NCI-H1105 (cell line): ENCODE measurements at regions not wholly inside any gene's neighbourhood (a gene's known extent, or its start where the extent isn't known, plus 50 kb on each side); places are given as distances from the start of the nearest gene placed in this dataset.
"Not testable (repeated sequence)": the region's sequence is repeated elsewhere in the genome, so short reads cannot be mapped to it uniquely, and the experiment has no call there.

Experiments used
- DNase-seq: peaks from one replicate; lab custom pipeline; 2025; lab: John Stamatoyannopoulos, UW

DNA sequence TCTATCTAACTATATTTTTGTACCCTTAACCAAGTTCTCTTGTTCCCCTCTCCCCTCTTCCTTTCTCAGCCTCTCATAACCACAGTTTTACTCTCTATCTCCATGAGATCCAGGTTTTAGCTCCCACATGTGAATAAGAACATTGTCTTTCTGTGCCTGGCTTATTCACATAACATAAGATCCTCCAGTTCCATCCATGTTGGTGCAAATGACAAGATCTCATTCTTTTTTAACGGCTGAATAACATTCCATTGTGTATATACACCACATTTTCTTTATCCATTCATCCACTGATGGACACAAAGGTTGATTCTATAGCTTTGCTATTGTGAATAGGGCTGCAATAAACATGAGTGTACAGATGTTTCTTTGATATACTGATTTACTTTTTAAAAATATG is 83.9 kb upstream of the TMEM178A start:
- DNase-seq, result no peak

DNA sequence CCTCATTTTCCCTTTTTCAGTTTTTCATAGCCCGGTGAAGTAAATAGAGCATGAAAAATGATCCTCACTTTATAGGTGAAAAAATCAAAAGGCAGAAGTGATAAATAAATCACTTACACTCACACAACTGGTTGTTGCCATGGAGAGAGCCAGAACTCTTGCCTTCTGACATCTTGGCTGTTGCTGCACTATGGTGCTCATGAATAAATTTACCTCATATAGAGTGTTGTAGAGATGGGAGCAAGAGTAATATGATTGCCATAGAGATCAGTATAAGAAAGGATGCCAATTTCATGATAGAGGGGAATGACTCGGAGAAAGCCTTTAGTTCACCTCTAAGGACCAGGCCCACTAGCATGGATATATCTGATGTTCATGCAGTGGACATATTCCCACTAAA is 82.5 kb upstream of the TMEM178A start:
- no peak for DNase-seq

DNA sequence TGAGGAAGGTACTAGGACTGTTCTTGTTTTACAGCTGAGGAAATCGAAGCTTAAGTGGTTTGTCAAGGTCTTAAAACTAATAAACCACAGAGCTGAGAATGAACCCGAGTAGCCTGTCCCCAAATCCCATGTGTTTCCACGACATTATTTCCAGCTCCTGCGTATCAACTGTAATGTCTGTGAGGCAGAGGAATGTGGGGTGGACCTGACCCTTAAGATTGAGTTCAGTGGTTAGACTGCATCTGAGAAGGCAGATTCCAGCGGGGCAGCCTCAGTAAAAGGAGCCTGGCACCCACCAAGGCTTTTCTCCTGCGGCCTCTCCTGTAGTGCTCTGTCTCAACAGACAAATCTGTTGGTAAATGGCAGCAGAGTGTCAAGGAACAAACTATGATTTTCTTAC is 81.9 kb upstream of the TMEM178A start:
- no peak for DNase-seq

DNA sequence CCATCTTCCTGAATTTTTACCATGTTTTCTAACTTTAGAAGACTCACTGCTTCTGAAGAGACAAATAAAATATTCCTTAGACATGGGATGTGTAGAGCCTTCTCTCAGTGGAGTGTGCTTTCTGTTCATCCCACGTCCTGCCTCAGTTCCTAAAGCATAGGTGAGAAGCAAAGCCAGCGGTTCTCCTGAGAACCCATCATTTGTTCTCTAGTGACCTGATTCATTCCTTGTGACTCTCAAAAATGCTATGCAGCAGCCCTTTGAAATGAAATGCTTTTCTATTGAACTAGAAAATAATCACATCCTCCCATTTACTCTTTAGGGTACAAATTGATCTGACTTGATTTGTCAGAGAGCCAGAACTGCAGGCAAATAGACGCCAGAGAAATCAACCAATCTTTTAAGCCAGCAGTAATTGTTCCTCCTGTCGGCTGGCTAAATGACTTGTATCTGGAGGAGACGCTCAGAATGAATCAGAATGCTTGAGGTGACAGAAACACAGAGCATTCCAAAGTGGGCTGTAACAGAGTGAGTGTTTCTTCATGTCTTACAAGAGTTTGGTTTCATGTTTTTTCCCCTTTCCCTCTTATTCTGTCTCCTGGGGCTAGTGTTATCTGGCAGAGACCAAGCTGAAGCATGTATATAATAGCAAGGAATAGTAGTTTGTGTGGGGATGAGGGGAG is 81.3 kb upstream of the TMEM178A start:
- DNase-seq, result no peak

DNA sequence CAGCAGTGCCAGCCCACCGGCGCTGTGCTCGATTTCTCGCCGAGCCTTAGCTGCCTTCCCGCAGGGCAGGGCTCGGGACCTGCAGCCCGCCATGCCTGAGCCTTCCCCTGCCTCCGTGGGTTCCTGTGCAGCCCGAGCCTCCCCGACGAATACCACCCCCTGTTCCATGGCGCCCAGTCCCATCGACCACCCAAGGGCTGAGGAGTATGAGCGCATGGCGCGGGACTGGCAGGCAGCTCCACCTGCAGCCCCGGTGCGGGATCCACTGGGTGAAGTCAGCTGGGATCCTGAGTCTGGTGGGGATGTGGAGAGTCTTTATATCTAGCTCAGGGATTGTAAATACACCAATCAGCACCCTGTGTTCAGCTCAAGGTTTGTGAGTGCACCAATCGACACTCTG is 80.2 kb upstream of the TMEM178A start:
- DNase-seq, result not testable (repeated sequence)

DNA sequence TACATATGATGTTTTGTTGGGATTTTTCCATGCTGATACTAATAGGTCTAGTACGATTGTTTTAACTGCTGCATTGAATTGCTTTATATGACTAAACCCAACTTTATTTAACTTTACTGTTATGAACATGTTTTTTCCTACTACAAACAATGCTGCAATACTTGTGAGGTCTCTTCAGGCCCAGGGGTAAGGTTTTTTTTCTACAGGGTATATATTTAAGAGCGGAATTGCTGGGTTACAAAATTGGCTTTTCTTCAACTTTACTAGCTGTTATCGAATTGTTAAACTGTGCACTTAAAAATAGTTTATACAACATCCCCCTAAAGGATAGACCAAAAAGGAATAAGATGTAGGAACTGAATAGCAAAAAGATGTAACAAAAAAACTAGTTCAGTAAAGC is 78.5 kb upstream of the TMEM178A start:
- no peak for DNase-seq

DNA sequence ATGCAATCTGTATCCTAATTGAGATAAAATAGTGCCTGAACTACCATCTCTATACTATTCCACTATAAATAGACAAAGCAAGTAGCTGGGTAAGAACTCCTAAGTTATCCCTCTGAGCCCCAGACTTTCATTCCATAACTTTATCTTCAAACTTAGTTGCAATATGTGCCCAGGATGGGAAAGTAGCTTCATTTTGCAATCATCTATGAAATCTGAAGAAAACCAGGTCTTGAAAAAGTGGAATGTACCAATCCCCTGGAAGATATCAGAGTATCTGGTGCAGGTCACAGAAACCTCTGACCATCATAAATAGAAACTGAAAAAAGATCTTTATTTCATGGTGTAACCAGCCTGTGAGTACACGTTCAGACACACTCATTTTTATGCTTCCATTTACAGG is 78.1 kb upstream of the TMEM178A start:
- DNase-seq, result no peak

DNA sequence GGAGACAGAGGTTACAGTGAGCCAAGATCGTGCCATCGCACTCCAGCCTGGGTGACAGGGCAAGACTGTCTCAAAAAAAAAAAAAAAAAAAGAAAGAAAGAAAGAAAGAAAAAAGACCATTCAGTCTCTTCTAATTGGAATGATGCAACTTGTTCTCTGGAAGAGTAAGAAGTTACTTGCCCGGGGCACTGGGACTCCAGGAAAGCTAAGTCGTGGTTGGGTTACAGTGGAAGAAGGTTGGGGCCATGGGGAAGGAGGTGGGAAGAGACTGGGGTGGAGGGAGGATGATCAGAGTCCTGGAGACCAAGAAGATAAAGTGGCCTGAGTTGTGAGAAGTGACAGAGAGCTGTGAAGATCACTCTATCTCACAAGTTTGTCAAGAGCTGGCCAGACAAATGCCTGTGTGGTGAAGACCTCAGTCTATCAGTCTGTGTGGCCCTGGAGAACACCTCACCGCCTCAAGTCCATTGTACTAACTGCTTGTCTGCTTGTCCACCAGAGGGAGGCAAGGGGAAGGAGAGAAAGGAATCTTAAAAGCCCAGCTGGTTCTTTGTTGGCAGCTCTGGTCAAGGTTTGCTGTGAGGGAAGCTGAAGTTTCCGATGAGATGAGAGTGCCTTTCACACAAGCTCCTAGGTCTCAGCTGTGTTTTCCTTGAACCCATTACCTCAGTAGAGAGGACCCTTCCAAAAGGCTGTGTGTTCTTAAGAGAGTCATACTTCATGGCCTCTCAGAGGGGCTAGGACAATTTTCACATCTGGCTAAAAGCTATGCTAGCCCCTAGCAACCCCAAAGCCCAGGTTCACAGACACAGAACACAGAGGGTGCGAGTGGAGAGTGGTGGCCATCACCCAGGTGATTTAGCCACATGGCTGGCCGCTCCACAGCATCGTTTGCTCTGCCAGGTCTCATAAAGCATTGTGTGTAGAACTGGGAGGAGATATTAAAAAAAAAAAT is 72.0 kb upstream of the TMEM178A start:
- no peak for DNase-seq

DNA sequence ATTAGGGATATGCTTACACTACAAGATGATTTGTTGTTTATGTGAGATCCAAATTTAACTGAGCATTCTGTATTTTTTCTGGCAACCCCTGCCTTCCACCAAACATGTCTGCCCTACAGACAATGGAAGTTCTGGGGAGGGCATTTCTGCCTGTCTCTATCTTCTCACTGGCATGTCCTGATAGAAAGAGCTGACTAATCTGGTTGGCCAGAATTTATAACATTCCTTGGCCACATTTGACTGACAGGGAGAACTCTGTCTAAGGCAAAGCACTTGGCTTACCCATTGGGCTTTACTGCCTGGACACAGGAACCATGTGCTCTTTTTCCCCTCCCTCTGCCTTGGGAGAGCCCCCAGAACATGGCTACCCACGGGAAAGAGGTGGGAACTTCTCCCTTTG is 70.6 kb upstream of the TMEM178A start:
- no peak for DNase-seq

DNA sequence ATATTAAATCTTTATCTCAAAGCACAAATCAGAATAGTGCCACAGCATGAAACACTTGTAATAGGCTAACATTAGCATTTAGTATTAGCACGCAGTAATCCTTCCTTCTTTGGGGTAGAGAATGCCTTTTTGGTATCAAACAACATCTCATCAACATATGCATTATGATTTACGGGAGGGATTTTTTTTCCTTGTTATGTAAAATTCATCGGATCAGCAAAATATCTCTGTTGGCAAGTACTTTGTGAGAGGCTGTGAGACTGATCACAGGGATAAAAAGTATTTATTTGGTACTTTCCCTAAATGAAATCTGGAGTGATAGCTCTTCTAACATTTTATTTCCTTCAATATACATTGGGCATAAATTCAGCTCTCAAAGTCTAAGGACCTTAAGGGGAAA is 68.4 kb upstream of the TMEM178A start:
- DNase-seq, result no peak

DNA sequence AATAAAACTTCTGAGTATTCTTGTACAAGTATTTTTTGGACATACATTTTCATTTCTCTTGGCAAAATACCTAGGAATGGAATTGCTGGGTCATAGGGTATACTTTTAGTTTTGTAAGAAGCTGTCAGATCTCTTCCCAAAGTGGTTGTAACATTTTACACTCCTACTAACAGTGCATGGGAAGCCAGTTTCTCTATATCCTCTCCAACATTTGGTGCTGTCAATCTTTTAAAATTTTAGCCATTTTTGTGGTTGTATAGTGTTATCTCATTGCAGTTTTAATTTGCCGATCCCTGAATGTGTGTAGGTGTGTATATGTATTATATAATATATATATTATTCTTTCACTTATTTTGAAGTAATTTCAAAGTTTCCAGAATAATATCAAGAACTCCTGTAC is 63.1 kb upstream of the TMEM178A start:
- DNase-seq, result no peak

DNA sequence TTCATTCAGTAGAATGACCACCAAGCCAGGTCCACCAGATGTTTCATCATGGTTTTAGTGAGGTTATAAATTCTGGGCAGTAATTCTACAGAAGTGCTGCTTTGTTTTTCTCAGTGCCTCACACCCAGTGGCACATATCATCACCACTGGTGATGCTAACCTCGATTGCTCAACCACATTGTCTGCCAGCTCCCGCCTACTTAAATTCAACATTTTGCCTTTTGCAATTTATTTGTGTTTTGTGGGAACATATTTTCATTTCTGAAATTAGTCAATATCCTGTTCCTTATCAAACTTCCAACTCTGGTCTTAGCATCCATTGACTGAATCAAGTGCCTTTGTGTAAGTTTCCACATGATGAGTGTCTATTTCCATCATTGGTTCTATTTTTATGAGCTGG is 62.3 kb upstream of the TMEM178A start:
- DNase-seq, result no peak

DNA sequence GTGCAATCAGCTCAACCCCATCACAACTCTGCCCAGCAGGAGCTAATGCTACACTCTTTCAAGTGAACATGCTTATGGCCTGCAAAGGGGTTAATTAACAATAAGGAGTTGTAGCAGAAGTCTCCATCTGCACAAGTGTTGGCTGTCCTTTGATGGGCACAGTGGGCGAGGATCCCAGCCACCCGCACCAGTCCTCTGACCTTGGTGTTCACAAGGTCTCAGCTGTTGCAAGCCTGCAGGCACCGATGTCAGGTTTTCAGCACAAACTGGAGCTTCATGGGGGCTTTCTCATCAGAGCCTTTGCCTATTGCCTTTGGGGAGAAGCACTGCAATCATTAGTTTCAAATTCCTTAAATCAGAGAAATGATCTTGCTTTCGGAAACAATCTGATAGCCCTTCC is 60.9 kb upstream of the TMEM178A start:
- DNase-seq, result no peak

DNA sequence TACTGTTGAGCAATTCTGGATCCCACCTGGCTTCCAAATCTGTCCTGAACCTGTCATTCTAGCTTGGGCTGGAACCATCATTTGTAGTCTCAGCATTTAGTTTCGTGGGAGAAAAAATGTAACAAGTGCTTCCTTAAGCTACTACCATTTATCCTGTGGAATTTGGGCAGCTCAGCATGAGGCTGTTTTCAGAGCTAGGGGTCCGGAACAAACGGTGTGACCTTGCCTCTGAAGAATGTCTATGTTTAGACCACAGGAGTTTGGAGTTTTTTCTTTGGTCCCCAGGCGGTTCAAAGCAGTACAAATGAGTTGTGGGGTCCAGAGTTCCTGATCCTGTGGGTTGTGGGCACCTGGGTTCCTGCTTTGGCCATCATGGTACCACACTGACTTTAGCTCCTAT is 59.1 kb upstream of the TMEM178A start:
- DNase-seq, result no peak

DNA sequence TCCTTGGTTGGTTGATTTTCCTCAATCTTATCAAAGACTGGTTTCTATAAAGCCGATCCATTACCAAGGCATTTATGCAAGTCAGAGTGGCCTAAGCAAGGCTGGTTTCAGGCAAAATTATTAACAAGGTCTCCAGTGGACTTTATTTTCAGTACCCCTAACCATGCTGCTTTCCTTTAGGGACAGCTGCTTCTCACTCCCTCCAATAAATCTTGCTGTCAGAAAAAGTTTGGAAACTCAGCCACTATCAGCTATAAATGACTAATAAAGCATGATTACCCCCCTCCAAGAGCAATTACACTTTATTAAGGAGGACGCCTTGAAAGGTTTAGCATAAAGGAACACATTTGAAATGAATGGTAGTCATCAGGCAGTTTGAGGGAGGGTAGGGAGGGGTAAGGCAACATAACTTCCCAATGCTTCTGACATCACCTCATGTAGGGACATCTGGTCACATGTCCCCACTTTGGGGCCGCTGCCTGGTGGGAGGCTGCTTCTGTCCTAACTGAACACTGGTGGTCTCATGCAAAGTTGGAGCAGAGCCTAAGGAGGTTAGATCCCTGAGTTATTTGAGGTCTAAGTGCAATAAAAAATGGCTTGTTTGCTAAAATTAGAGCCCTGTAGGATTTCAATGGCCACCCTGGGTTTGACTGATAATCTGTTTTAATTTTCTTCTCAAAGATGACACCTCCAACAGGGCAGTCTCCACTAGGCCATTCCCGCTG is 58.0 kb upstream of the TMEM178A start:
- DNase-seq, result no peak

DNA sequence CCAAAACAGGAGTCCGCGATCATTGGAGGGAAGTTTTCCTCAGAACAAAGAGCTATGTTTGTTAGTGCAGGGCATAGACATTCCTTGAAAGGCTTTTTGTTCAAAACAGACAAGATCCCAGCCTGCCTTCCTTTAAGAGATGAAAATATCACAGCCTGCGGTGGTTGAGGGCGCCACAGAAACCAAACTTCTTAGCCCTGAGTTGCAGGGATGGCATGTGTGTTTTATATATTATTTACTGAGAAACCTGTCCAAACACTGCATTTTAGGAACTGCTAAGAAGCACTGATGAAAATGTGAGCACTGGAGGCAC is 57.5 kb upstream of the TMEM178A start:
- DNase-seq, result no peak

DNA sequence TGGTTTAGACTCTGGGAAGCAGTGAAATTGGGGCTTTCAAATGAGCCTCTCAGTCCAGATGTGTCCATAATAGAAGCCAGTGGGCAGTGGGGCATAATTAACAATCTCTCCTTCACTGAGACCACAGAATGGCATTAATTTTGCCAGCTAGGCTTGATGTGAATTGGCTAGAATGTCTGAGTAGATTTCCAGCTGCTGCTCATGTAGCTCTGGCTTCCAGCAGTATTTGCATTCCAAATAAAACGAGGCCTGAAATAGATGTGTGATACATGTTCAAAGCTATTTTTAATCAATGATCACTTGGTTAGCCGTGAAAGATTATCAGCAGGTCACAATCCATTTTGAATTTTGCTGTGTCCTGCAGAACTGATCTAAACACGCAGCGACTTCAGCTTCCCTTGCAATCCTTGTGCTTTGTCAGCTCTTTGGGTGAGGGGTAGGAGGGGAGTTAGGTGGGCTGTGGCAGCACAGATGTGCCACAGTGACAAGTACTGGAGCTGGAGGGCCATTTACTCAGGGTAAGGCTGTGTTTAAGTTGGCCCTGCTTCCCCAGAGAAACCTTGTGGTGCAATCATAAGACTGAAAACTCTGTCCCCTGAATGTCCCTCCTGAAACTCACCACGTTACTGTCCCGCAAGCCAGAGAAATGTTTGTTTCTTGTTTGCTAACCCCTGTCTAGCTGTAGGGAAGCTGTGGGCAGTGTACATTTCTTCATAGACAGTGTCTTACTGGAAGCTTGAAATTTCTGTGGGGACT is 56.9 kb upstream of the TMEM178A start:
- DNase-seq, result no peak

DNA sequence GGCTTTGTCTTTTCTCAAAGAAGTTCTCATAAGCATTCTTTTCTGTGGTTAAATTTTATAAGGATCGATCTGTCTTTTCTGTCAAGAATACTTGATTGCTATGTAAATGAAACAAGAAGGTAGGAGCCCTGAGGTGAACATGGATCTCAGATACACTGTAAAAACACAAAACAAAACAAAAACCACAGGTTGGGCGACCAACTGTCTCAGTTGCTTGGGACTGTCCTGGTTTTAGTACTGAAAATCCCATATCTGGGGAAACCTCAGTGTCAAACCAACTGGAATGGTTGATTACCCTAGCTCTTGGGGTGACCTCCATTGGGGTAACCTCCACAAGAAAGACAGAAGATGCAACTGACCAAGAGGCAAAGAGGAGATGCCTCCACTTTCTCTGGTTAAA is 55.8 kb upstream of the TMEM178A start:
- DNase-seq, result no peak

DNA sequence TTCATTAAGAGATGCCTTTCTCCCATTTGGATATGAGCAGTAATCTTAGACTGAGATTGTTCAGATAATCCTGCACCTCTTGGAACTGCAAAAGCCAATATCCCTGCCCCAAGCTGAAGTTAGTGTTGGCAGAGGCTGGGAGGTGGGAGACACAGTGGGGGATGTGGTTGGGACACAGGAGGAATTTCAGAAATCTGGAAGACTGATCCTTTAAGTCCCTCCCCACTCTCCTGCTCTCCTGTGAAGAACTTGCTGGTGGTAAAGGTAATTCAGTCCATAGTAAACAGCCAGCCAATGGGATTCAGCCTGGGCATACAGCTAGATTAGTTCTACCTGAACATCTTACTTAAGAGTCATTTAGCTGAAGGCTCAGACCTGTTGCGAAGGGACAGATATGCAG is 50.0 kb upstream of the TMEM178A start:
- DNase-seq, result no peak
